Endodermal cell (in vitro differentiated cells): ENCODE measurements at regions not wholly inside any gene's neighbourhood (a gene's known extent, or its start where the extent isn't known, plus 50 kb on each side); places are given as distances from the start of the nearest gene placed in this dataset.

Source experiments
- DNase-seq: peaks from one replicate; pipeline ENCODE4 v3.0.0-alpha.2; 2017
- H3K27ac ChIP-seq: 2 replicates; pipeline ENCODE4 v1.5.1; 2013; ENCODE audit warnings: mild to moderate bottlenecking, low read depth, low read length, moderate library complexity
- H3K27me3 ChIP-seq: 2 replicates; pipeline ENCODE4 v1.6.1; 2013; ENCODE audit warnings: mild to moderate bottlenecking, low read length, moderate library complexity; ENCODE audit not compliant: insufficient read depth, control insufficient read depth, poor library complexity, severe bottlenecking
- H3K36me3 ChIP-seq: 2 replicates; pipeline ENCODE4 v1.7.0; 2013; ENCODE audit warnings: mild to moderate bottlenecking, low read length, moderate library complexity; ENCODE audit not compliant: control insufficient read depth, insufficient read depth
- H3K4me1 ChIP-seq: one replicate; pipeline ENCODE4 v1.7.0; 2013; ENCODE audit warnings: low read length; ENCODE audit not compliant: control insufficient read depth, insufficient read depth
- H3K4me3 ChIP-seq: 2 replicates; pipeline ENCODE4 v1.5.1; 2013; ENCODE audit warnings: mild to moderate bottlenecking, low read length, moderate library complexity
- H3K9ac ChIP-seq: 2 replicates; pipeline ENCODE4 v1.6.1; 2013; ENCODE audit warnings: mild to moderate bottlenecking, low read length, moderate library complexity; ENCODE audit not compliant: poor library complexity, severe bottlenecking; ENCODE audit errors: extremely low read depth
- H3K9me3 ChIP-seq: 2 replicates; pipeline ENCODE4 v1.6.1; 2013; ENCODE audit warnings: mild to moderate bottlenecking, low read length, moderate library complexity; ENCODE audit not compliant: control insufficient read depth
- H3K27ac Mint-ChIP-seq: 2 replicates; pipeline ENCODE4 v1.8.0; 2020; ENCODE audit warnings: mixed read lengths
- H3K27me3 Mint-ChIP-seq: 2 replicates; pipeline ENCODE4 v1.8.0; 2021; ENCODE audit warnings: mild to moderate bottlenecking, mixed read lengths; ENCODE audit not compliant: insufficient read depth
- H3K36me3 Mint-ChIP-seq: 2 replicates; pipeline ENCODE4 v1.8.0; 2020; ENCODE audit warnings: low read depth, mixed read lengths
- H3K4me1 Mint-ChIP-seq: 2 replicates; pipeline ENCODE4 v1.8.0; 2020; ENCODE audit warnings: mixed read lengths
- H3K4me3 Mint-ChIP-seq: 2 replicates; pipeline ENCODE4 v1.8.0; 2020; ENCODE audit warnings: mild to moderate bottlenecking, moderate library complexity, mixed read lengths
- H3K9me3 Mint-ChIP-seq: 2 replicates; pipeline ENCODE4 v1.8.0; 2020; ENCODE audit warnings: mild to moderate bottlenecking, mixed read lengths
- CTCF ChIP-seq: fragments of 200-600 bp; sonication (generic); conservative IDR thresholded peaks from 2 replicates; pipeline ENCODE4 v1.5.0; 2021; ENCODE audit warnings: antibody characterized with exemption, mild to moderate bottlenecking
- WGBS, 2 experiments: methylation state at CpG; one replicate each; pipeline versions ENCODE4 v1.1.5 to v1.1.7; 2013; ENCODE audit warnings: missing lambda C conversion rate in 2 of 2, mixed read lengths in 1 of 2; ENCODE audit not compliant: insufficient coverage in 1 of 2, insufficient read length in 1 of 2; 5-methylcytosine and 5-hydroxymethylcytosine counted together

GRCh38 chrX:9285342-9285771 lies 179.5 kb upstream of the TBL1X start:
- Histone ChIP-seq H3K27ac (no peak overlapping the region), H3K4me1 (no peaks in the 10 kb centered on the region), H3K9me3 (no peaks in the 10 kb centered on the region), H3K36me3 (no peaks in the 10 kb centered on the region), H3K27me3 (no peaks in the 10 kb centered on the region), H3K9ac (no peak overlapping the region), H3K4me3 (no peak overlapping the region)
- peaks cover 2% of the 10 kb centered on the region for H3K27me3 Mint-ChIP-seq
- 71% methylated on average over 6 of the region's 7 CpGs; no CpG with 5 or more reads in 1 of the 2 experiments for WGBS, 2 experiments
- DNase-seq = no peak
- peaks cover 50% of the 10 kb centered on the region for H3K9me3 Mint-ChIP-seq
- no peaks in the 10 kb centered on the region for H3K36me3 Mint-ChIP-seq
- no peak overlapping the region for H3K4me3 Mint-ChIP-seq
- H3K27ac Mint-ChIP-seq = no peak overlapping the region
- H3K4me1 Mint-ChIP-seq = no peaks in the 10 kb centered on the region
- TF ChIP-seq CTCF = no peak

- H3K9me3 Mint-ChIP-seq = peaks cover 56% of the 10 kb centered on the region
Measured at GRCh38 chrX:9286234-9286633, 178.6 kb upstream of the TBL1X start.

GRCh38 chrX:9291629-9292028 lies 173.2 kb upstream of the TBL1X start:
- Mint-ChIP-seq H3K27me3 (peaks cover 16% of the 10 kb centered on the region), H3K27ac (no peak overlapping the region), H3K9me3 (peaks cover 47% of the 10 kb centered on the region), H3K36me3 (no peaks in the 10 kb centered on the region), H3K4me3 (peak overlapping the region; percentile 42), H3K4me1 (peaks cover 10% of the 10 kb centered on the region)
- peaks cover 16% of the 10 kb centered on the region for H3K27me3 ChIP-seq
- H3K27ac ChIP-seq = no peak overlapping the region
- no peak for TF ChIP-seq CTCF
- WGBS, 2 experiments = 9% methylated on average over 20 of the region's 22 CpGs; no CpG with 5 or more reads in 1 of the 2 experiments
- no peaks in the 10 kb centered on the region for H3K36me3 ChIP-seq
- H3K9ac ChIP-seq = no peak overlapping the region
- H3K9me3 ChIP-seq = no peaks in the 10 kb centered on the region
- no peak overlapping the region for H3K4me3 ChIP-seq
- peak; percentile 79 for DNase-seq
- no peaks in the 10 kb centered on the region for H3K4me1 ChIP-seq

More at GRCh38 chrX:9286234-9286633, 178.6 kb upstream of the TBL1X start:
- Histone ChIP-seq H3K4me3 (no peak overlapping the region), H3K27me3 (no peaks in the 10 kb centered on the region), H3K36me3 (no peaks in the 10 kb centered on the region), H3K9ac (no peak overlapping the region), H3K9me3 (no peaks in the 10 kb centered on the region), H3K4me1 (no peaks in the 10 kb centered on the region), H3K27ac (no peak overlapping the region)
- Mint-ChIP-seq H3K36me3 (no peaks in the 10 kb centered on the region), H3K4me1 (peaks cover 2% of the 10 kb centered on the region), H3K4me3 (no peak overlapping the region), H3K27ac (no peak overlapping the region), H3K27me3 (peaks cover 2% of the 10 kb centered on the region)
- 90 to 94% methylated on average over 2 of the region's 3 CpGs for WGBS, 2 experiments
- TF ChIP-seq CTCF = no peak
- no peak for DNase-seq
